ENCODE measurements at regions not wholly inside any gene's neighbourhood (a gene's known extent, or its start where the extent isn't known, plus 50 kb on each side); places are given as distances from the start of the nearest gene placed in this dataset.

DNA sequence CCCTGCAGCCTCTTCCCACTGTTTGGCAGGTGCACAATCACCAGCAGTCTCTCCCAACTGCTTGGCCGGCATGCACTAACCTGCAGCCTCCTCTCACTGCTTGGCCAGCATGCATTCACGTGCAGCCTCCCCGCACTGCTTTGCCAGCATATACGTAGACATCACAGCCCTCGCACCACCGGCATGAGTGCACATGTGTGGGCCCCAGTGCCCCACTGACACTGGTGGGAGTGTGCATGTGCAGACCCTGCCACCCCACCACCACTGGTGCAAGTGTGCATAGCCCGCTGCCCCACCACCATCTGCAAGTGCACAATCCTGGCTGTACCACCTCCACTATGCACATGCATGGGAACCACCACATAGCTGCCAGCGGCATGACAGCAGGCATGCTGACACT, 127.5 kb upstream of the SOX9 start:
- no peaks in the 10 kb centered on the region for H3K36me3 ChIP-seq (ENCODE audit: control insufficient read depth, insufficient read depth, low read length)
- H3K4me1 ChIP-seq (ENCODE audit: control insufficient read depth, insufficient read depth, low read length, poor library complexity, severe bottlenecking): no peaks in the 10 kb centered on the region
- no peaks in the 10 kb centered on the region for H3K27me3 ChIP-seq (replicated peaks; ENCODE audit: control insufficient read depth, insufficient read depth, low read length, poor library complexity, severe bottlenecking)
- no peaks in the 10 kb centered on the region for H3K9me3 ChIP-seq (ENCODE audit: control insufficient read depth, low read length)
- no peak overlapping the region for H3K27ac ChIP-seq (ENCODE audit: insufficient read depth, low read length, poor library complexity, severe bottlenecking)
- H3K4me3 ChIP-seq (ENCODE audit: insufficient read depth, low read depth, low read length, poor library complexity, severe bottlenecking): no peak overlapping the region
- DNase-seq: no peak

DNA sequence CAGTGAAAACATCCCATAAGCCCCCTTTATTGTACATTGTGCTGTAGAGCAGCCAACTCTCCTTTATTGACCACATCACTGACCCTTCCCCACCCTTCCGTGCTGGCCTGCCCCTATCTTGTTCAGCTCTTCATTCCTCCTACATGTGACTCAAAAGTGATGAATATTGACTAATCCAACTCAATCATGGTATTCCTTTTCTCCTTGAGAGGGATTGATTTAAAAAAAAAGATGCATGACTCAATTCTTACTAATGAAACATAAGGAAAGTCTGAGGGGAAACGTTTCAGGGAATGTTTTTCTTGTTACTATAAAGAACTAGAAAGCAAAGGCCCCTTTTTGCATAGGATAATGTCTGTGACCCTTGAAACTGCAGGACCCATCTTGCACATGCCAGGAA, 125.2 kb upstream of the SOX9 start:
- Histone ChIP-seq H3K9me3 (ENCODE audit: control insufficient read depth, low read length) (no peaks in the 10 kb centered on the region), H3K36me3 (ENCODE audit: control insufficient read depth, insufficient read depth, low read length) (no peaks in the 10 kb centered on the region), H3K4me3 (ENCODE audit: insufficient read depth, low read depth, low read length, poor library complexity, severe bottlenecking) (no peak overlapping the region), H3K27me3 (replicated peaks; ENCODE audit: control insufficient read depth, insufficient read depth, low read length, poor library complexity, severe bottlenecking) (no peaks in the 10 kb centered on the region), H3K4me1 (ENCODE audit: control insufficient read depth, insufficient read depth, low read length, poor library complexity, severe bottlenecking) (no peaks in the 10 kb centered on the region), H3K27ac (ENCODE audit: insufficient read depth, low read length, poor library complexity, severe bottlenecking) (no peak overlapping the region)
- no peak for DNase-seq

DNA sequence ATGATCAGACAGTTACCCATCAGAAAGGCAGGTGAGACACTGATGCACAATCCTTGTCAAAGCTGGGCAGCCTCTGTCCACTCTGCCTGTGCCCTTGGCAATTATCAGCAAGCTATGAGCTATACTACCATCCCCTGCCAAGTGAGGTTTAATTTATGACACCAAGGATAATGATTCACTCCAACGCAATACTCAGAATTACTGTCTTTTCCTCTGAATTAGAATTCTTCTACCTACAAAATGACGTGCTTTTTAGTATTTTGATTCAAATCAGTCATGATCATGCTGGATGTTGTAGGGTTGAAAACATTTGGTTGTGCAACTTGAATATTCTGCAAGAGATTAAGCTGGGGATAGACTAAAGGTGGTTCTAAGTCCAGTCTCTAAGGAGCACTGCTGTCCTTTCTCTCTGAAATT, 116.8 kb upstream of the SOX9 start:
- H3K9me3 ChIP-seq (ENCODE audit: control insufficient read depth, low read length): no peaks in the 10 kb centered on the region
- H3K36me3 ChIP-seq (ENCODE audit: control insufficient read depth, insufficient read depth, low read length): no peaks in the 10 kb centered on the region
- H3K27ac ChIP-seq (ENCODE audit: insufficient read depth, low read length, poor library complexity, severe bottlenecking): no peak overlapping the region
- H3K4me1 ChIP-seq (ENCODE audit: control insufficient read depth, insufficient read depth, low read length, poor library complexity, severe bottlenecking): no peaks in the 10 kb centered on the region
- no peaks in the 10 kb centered on the region for H3K27me3 ChIP-seq (replicated peaks; ENCODE audit: control insufficient read depth, insufficient read depth, low read length, poor library complexity, severe bottlenecking)
- no peak overlapping the region for H3K4me3 ChIP-seq (ENCODE audit: insufficient read depth, low read depth, low read length, poor library complexity, severe bottlenecking)
- DNase-seq: no peak

DNA sequence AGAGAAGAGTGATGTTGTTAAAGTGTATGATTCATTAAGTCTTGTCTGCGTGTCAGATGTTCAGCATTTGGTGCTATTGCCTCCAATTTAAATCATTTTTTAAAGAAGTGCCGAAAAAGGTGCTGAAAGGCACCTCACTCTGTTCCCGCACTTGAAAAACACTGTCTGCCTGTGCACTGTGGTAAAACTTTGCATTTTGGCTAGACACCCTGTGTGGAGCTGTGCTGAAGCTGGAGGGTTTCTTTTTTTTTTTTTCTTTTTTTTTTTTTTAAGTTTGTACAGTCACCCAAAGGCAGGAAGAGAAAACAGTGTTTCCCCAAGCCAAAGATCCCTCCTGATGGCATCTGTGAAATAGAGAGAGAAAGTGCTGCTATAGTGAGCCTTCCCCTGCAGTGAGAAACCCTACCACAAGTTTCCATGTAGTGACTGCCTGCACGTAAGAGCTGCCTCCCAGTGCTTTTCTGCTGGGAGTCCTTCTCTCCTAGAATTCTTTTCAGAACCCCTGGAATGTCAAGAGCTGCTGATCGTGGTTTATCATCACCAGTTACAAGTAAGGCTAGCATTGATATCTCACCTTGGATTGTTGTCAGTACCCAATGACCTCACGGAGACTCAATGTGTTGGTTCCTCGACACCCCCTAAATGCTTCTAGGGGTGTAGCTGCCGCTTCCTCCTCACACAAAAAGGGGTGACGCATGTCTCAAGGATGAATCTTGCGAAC, 116.0 kb upstream of the SOX9 start:
- Histone ChIP-seq H3K27me3 (replicated peaks; ENCODE audit: control insufficient read depth, insufficient read depth, low read length, poor library complexity, severe bottlenecking) (no peaks in the 10 kb centered on the region), H3K9me3 (ENCODE audit: control insufficient read depth, low read length) (no peaks in the 10 kb centered on the region), H3K36me3 (ENCODE audit: control insufficient read depth, insufficient read depth, low read length) (no peaks in the 10 kb centered on the region), H3K4me3 (ENCODE audit: insufficient read depth, low read depth, low read length, poor library complexity, severe bottlenecking) (no peak overlapping the region), H3K27ac (ENCODE audit: insufficient read depth, low read length, poor library complexity, severe bottlenecking) (no peak overlapping the region), H3K4me1 (ENCODE audit: control insufficient read depth, insufficient read depth, low read length, poor library complexity, severe bottlenecking) (no peaks in the 10 kb centered on the region)
- DNase-seq: no peak

DNA sequence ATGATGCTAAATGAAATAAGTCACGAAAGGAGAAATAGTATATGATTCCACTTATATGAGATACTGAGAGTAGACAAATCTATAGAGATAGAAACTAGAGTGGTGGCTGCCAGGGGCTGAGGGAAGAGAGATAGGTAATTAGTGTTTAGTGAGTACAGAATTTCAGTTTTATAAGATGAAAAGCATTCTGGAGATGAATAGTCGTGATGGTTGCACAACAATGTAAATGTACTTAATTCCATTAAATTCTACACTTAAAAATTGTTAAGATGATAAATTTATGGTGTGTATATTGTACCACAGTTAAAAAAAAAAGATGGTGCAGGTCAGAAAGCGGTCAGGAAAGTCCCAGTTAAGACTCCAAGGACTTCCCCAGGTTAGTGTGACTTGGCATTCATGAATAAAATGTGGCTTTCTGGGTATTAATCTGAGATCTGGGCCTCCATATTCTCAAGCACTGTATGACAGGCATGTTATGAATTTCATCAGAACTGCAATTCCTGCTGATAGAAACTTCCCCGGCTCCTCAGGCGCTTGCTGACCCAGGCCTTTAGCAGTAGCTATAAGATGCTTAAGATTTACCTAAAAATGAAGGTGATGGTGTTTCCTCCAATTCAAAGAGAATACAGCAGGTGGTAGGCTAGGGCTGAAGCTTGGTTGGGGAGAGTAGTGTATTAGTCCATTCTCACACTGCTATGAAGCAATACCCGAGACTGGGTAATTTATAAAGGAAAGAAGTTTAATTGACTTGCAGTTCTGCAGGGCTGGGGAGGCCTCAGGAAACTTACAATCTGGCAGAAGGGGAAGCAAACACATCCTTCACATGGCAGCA, 115.3 kb upstream of the SOX9 start:
- no peaks in the 10 kb centered on the region for H3K9me3 ChIP-seq (ENCODE audit: control insufficient read depth, low read length)
- H3K4me3 ChIP-seq (ENCODE audit: insufficient read depth, low read depth, low read length, poor library complexity, severe bottlenecking): no peak overlapping the region
- no peaks in the 10 kb centered on the region for H3K4me1 ChIP-seq (ENCODE audit: control insufficient read depth, insufficient read depth, low read length, poor library complexity, severe bottlenecking)
- H3K27ac ChIP-seq (ENCODE audit: insufficient read depth, low read length, poor library complexity, severe bottlenecking): no peak overlapping the region
- no peak for DNase-seq
- H3K36me3 ChIP-seq (ENCODE audit: control insufficient read depth, insufficient read depth, low read length): no peaks in the 10 kb centered on the region
- H3K27me3 ChIP-seq (replicated peaks; ENCODE audit: control insufficient read depth, insufficient read depth, low read length, poor library complexity, severe bottlenecking): no peaks in the 10 kb centered on the region

DNA sequence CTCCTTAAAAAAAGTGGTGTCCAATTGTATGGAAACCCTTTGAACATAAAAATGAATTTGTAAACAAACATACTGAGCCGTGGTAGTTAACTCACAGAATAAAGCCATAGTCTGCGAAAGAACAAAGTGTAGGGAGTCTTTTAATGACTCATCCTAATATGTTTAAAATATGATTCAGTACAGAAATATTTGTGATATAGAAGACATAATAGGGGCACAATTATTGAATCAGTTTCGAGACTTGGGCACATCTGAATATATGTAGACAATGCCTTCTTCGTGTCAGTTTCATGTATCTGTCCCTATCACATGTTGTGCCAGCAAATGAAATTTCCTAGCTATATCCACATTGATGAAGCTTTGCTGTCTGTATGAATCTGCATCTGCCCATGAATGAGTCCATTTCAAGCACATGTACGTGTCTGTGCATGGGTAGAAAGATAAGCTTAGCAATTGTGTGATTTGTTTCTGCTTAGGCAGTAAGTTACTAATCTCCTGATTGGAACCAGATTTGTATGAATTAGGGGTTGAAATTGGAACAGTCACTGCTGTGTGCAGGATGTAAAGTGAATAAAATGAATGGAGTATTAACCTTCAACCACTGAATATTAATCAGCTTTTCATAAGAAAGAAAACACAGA, 112.5 kb upstream of the SOX9 start:
- Histone ChIP-seq H3K4me1 (ENCODE audit: control insufficient read depth, insufficient read depth, low read length, poor library complexity, severe bottlenecking) (no peaks in the 10 kb centered on the region), H3K27ac (ENCODE audit: insufficient read depth, low read length, poor library complexity, severe bottlenecking) (no peak overlapping the region), H3K9me3 (ENCODE audit: control insufficient read depth, low read length) (no peaks in the 10 kb centered on the region), H3K27me3 (replicated peaks; ENCODE audit: control insufficient read depth, insufficient read depth, low read length, poor library complexity, severe bottlenecking) (no peaks in the 10 kb centered on the region), H3K4me3 (ENCODE audit: insufficient read depth, low read depth, low read length, poor library complexity, severe bottlenecking) (no peak overlapping the region), H3K36me3 (ENCODE audit: control insufficient read depth, insufficient read depth, low read length) (no peaks in the 10 kb centered on the region)
- DNase-seq: no peak

DNA sequence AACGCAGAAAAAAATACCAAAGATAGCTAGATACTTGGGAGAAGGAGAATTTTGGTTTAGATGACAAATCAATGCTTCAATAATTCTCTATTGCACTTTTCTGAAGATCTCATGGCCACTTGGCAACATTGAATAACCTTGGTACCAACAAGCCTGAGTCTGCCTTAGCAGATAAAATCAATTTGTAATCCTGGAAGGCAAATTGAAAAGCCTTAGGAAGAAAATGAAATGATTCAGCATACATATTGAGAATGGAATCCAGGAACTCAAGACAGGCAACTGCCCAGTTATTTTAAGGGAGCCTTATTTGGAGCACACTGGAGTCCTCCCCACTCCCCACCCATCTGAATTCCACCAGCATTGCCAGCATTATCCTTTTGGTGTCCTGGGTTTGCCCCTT, 109.3 kb upstream of the SOX9 start:
- H3K27ac ChIP-seq (ENCODE audit: insufficient read depth, low read length, poor library complexity, severe bottlenecking): no peak overlapping the region
- H3K4me3 ChIP-seq (ENCODE audit: insufficient read depth, low read depth, low read length, poor library complexity, severe bottlenecking): no peak overlapping the region
- no peaks in the 10 kb centered on the region for H3K4me1 ChIP-seq (ENCODE audit: control insufficient read depth, insufficient read depth, low read length, poor library complexity, severe bottlenecking)
- no peaks in the 10 kb centered on the region for H3K9me3 ChIP-seq (ENCODE audit: control insufficient read depth, low read length)
- no peaks in the 10 kb centered on the region for H3K27me3 ChIP-seq (replicated peaks; ENCODE audit: control insufficient read depth, insufficient read depth, low read length, poor library complexity, severe bottlenecking)
- DNase-seq: no peak
- no peaks in the 10 kb centered on the region for H3K36me3 ChIP-seq (ENCODE audit: control insufficient read depth, insufficient read depth, low read length)

DNA sequence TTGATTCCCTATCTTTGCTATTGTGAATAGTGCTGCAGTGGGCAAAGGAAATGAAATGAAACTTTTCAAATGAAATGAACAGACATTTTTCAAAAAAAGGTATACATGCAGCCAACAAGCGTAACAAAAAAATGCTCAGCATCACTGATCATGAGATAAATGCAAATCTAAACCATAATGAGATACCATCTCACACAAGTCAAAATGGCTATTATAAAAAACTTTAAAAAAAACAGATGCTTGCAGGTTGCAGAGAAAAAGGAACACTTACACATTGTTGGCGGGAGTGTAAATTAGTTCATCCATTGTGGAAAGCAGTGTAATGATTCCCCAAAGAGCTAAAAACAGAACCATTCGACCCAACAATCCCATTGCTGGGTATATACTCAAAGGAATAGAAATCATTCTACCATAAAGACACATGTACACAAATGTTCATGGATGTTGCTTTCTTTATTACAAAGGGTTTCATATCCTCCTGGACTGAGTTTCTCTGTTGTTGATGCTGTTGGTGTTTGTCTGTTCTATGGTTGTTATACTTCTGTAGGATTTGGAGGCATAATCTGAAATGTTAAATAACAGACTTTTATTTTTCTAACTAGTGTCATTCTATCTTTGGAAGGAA, 99.3 kb upstream of the SOX9 start:
- Histone ChIP-seq H3K36me3 (ENCODE audit: control insufficient read depth, insufficient read depth, low read length) (no peaks in the 10 kb centered on the region), H3K9me3 (ENCODE audit: control insufficient read depth, low read length) (no peaks in the 10 kb centered on the region), H3K4me3 (ENCODE audit: insufficient read depth, low read depth, low read length, poor library complexity, severe bottlenecking) (no peak overlapping the region), H3K27ac (ENCODE audit: insufficient read depth, low read length, poor library complexity, severe bottlenecking) (no peak overlapping the region), H3K27me3 (replicated peaks; ENCODE audit: control insufficient read depth, insufficient read depth, low read length, poor library complexity, severe bottlenecking) (no peaks in the 10 kb centered on the region), H3K4me1 (ENCODE audit: control insufficient read depth, insufficient read depth, low read length, poor library complexity, severe bottlenecking) (no peaks in the 10 kb centered on the region)
- no peak for DNase-seq

DNA sequence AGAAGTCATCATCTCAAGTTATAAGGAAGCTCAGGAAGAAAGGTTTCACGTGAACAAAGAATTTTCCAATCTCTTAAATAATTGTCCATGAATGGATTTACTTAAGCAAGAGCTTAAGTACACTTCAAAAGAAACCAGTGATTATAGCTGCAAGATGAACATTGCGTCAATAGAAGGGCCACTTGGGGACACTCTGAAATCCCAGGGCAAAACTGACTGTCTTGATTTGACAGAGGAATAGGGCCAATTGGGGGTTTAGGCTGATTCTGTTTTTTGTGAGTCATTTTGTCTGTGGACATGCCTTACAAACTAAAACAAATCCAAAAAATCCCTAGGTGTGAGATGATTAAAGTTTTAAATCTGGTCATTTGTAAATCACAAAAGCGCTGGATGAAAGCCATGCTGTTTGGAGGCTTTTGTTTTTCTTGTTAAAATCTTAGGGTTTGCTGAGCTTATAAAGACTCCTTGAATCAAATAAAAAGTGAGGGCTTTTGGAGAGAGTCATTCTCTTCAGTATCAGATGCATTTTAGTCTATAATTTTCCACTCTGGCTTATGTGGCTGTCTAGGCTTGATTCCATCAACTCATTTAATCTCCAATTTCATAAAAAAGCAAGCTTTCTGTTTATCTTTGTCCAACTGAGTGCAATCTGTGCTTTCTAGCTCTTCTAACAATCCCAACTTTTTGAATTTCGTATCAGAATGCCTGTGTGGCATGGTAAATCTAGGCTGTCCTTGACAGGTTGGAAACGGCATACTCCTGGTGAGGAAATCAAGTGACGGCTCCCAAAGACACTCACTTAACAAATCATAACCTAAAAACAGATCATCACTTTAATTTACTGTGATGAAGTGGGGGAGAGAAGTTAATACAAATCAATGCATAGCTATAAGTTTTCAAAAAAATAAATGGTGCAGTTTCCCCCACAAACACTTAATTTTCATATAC, 98.2 kb upstream of the SOX9 start:
- Histone ChIP-seq H3K4me3 (ENCODE audit: insufficient read depth, low read depth, low read length, poor library complexity, severe bottlenecking) (no peak overlapping the region), H3K9me3 (ENCODE audit: control insufficient read depth, low read length) (no peaks in the 10 kb centered on the region), H3K27me3 (replicated peaks; ENCODE audit: control insufficient read depth, insufficient read depth, low read length, poor library complexity, severe bottlenecking) (no peaks in the 10 kb centered on the region), H3K27ac (ENCODE audit: insufficient read depth, low read length, poor library complexity, severe bottlenecking) (no peak overlapping the region), H3K36me3 (ENCODE audit: control insufficient read depth, insufficient read depth, low read length) (no peaks in the 10 kb centered on the region), H3K4me1 (ENCODE audit: control insufficient read depth, insufficient read depth, low read length, poor library complexity, severe bottlenecking) (no peaks in the 10 kb centered on the region)
- no peak for DNase-seq
